Hematopoietic multipotent progenitor cell treated with erythropoietin and hydrocortisone succinate and interleukin-3 and kit ligand, for 6 days (in vitro differentiated cells): ENCODE measurements at regions not wholly inside any gene's neighbourhood (a gene's known extent, or its start where the extent isn't known, plus 50 kb on each side); places are given as distances from the start of the nearest gene placed in this dataset.
"Not testable (repeated sequence)": the region's sequence is repeated elsewhere in the genome, so short reads cannot be mapped to it uniquely, and the experiment has no call there.

Source experiments
- DNase-seq: peaks from one replicate; pipeline ENCODE4 v3.0.0-alpha.2; 2015

DNA sequence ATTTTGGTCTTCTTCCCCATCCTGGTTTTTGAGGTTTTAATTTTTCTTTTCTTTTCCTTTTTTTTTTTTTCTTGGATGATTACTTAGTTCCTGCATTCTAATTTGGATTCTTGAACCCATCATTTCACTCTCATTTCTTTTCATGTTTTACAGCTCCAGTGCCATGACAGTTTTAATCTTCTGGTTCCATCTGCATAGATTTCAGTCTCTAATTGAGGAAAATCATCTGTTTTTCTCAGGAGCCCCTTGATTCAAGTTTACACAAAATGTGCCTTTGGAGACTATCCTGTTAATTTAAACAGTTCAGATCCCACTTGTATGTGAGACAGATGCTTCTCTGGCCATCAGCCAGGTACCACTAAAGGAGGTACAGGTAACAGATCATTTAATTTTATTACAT is 379.9 kb downstream of the PIK3C3 start:
- no peak for DNase-seq

- no peak for DNase-seq
These were observed 381.1 kb downstream of the PIK3C3 start for GRCh38 chr18:42336139-42336538.

DNA sequence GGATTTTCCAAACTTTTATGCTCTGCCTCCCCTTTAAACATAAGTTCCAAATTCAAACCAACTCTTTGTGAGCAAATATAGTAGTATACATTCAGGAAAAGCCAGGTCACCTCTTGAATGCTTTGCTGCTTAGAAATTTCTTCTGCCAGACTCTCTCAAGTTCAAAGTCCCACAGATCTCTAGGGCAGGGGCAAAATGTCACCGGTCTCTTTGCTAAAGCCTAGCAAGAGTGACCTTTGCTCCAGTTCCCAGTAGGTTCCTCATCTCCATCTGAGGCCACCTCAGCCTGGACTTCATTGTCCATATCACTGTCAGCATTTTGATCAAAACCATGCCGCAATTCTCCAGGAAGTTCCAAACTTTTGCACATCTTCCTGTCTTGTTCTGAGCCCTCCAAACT is 382.3 kb downstream of the PIK3C3 start:
- not testable (repeated sequence) for DNase-seq

- DNase-seq: no peak
These were observed 383.6 kb downstream of the PIK3C3 start for GRCh38 chr18:42338683-42339082.

- DNase-seq: no peak
These were observed 384.3 kb downstream of the PIK3C3 start for GRCh38 chr18:42339372-42339771.

- no peak for DNase-seq
These were observed 385.5 kb downstream of the PIK3C3 start for GRCh38 chr18:42340423-42341009.

DNA sequence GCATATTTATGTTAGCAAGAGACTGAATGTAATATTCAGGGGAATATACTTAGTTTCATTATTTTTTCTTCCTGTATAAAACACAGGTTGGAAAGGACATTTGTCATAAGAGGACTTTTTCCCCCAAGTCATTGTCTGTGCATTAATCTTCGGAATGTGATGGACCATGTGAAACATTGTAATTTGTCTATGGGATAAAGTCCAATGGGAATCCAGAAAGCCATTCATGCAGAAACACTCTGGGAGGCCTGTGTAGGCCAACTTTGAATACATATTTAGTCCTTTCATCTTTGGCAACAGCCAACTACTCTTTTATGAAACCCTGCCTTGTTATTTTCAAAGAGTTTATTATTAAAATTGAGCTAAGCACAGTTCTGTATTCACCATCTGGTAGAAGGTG is 386.4 kb downstream of the PIK3C3 start:
- DNase-seq: no peak

- DNase-seq: no peak
These were observed 393.7 kb downstream of the PIK3C3 start for GRCh38 chr18:42348722-42349121.

- DNase-seq: no peak
These were observed 396.4 kb downstream of the PIK3C3 start for GRCh38 chr18:42351455-42351854.

GRCh38 chr18:42360716-42361115 is 405.7 kb downstream of the PIK3C3 start:
- DNase-seq: no peak

DNA sequence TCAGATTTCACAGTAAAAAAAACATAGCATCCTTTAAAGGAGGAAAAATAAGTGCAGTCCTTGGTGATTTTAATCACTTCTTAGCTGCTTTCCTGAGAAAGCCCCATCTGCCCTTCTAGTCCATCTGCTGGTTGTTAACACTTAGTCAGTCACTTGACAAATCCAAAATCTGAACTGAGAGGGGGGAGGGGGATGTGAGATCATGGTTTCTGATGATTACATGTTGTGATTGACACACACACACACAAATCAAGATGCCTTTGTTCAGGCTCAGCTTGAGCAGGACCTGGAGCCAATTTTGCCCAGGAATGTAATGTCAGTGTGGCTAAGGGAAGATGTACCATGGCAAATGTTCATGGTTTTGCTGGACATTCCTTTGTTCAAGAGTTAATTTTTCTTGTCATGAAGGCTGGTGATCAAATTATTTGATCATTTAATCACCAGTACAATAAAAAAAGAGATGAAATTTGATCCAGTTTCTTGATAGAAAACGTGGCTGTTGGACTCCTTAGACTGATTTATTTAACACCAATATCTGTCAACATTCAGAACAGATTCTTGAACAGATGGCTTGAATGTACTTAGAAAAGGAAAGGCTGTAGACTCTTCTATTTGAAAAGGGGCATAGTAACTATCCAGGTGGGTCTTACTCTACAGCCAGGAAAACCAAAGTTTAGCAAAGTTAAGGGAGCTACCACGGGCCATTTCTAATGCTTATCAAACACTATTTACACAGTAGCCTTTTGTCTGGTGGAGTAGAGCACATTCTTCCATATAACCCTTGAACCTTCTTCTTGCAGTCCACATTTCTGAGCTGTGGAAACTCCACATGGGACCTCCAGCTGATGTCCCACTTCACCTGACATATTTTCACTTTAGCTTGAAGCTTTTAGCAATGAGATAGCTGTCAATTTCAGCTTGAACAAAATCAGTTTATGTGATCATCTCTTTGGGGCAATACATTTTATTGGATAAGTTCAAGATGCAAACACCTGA is 408.7 kb downstream of the PIK3C3 start:
- no peak for DNase-seq

DNA sequence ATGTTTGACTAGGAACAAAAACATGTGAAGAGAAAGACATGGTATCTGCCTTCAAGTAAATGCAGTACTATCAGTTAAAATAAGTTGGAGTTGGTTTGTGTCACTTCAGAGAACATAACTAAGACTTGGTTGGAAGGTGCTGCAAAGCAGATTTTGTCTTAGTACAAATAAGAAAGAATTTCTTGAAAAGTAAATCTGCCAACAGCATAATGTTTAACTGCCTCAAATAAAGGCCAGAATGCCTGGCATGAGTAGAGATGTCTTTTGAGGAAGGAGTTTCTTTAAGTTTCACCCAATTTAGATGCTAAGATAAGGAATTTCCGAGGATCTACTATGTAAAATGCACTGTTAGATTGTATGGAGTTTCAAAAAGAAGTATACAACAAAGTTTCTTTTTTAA is 409.7 kb downstream of the PIK3C3 start:
- no peak for DNase-seq

- DNase-seq: no peak
These were observed 410.6 kb downstream of the PIK3C3 start for GRCh38 chr18:42365591-42365990.

DNA sequence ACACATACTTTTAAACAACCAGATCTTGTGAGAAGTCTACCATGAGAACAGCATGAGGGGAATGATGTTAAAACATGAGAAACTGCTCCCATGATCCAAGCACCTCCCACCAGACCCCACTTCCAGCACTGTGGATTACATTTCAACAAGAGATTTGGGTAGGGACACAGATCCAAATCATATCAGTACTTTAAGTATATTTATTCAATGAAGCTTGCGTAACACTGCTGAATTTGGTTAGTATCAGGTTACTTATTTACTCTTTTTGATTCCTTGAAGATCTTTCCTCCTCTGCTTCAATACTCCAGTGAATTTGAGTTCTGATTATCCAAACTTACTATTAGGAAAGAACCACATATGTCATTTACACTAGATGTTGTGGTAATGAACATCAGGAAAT is 418.6 kb downstream of the PIK3C3 start:
- DNase-seq: no peak

- no peak for DNase-seq
These were observed 419.9 kb downstream of the PIK3C3 start for GRCh38 chr18:42374961-42375360.

GRCh38 chr18:42378854-42379253 is 423.8 kb downstream of the PIK3C3 start:
- DNase-seq: not testable (repeated sequence)

GRCh38 chr18:42381236-42381635 is 426.2 kb downstream of the PIK3C3 start:
- not testable (repeated sequence) for DNase-seq

DNA sequence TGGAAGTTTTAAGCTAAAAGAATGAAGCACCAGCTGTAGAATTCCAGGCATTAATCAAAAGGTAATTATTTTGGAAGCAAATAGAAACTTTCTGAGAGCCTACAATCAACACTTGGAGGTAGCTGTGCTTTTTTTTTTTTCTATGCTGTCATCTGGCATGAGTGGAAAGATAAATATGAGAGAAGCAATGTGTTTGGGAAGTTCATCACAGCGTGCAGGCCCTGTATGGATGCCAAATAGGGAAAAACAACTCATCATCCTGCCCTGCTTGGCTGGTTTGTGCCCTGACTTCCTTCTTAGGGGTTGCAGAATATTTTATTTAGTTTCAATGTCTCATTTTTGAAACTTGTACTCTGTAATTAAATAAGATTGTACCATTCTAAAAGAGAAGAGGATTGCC is 437.4 kb downstream of the PIK3C3 start:
- no peak for DNase-seq

- no peak for DNase-seq
These were observed 437.9 kb downstream of the PIK3C3 start for GRCh38 chr18:42392926-42393325.

GRCh38 chr18:42394238-42394637 is 439.2 kb downstream of the PIK3C3 start:
- DNase-seq: no peak

GRCh38 chr18:42401131-42401673 is 446.2 kb downstream of the PIK3C3 start:
- no peak for DNase-seq

- no peak for DNase-seq
These were observed 449.1 kb downstream of the PIK3C3 start for GRCh38 chr18:42404151-42404550.

DNA sequence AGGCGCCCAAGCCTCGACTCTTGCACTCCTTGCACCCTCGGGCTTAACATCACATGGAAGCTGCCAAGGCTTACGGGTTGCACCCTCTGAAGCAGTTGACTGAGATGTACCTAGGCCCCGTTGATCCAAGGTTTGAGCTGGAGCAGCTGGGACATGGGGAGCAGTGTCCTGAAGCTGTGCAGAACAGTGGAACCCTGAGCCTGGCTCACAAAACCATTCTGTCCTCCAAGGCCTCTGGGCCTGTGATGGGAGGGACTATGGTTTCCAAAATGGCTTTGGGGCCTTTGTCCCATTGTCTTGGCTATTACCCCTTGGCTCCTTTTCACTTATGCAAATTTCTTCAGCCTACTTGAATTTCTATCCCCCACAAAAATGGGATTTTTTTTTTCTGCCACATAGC is 454.0 kb downstream of the PIK3C3 start:
- DNase-seq: no peak

DNA sequence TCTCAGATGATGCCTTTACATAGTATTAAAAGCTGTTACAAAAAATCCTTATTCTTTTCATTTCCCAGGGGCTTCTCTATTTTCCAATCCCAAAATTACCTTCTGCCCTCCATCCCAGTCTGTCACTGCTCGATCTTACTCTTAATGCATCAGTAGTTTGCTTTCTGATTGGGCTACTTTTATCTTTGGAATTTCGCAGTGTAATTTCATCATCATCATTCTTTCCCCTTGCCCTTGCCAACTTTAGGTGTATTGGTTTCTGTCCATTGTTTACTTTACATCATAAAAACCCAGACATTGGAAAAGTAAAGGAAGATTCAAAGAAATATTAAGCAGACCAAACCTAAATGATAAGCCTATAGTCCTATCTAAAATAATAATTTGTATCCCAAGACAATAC is 457.2 kb downstream of the PIK3C3 start:
- DNase-seq: no peak
